GM12872 (cell line): ENCODE measurements at regions not wholly inside any gene's neighbourhood (a gene's known extent, or its start where the extent isn't known, plus 50 kb on each side); places are given as distances from the start of the nearest gene placed in this dataset.

Source experiments
- TF ChIP-seq, protein P1 (sequence below): IDR thresholded peaks from 3 replicates; pipeline ENCODE4 v1.5.1; 2011; ENCODE audit warnings: low read depth, mild to moderate bottlenecking, low read length, moderate library complexity; ENCODE audit not compliant: insufficient read depth

DNA sequence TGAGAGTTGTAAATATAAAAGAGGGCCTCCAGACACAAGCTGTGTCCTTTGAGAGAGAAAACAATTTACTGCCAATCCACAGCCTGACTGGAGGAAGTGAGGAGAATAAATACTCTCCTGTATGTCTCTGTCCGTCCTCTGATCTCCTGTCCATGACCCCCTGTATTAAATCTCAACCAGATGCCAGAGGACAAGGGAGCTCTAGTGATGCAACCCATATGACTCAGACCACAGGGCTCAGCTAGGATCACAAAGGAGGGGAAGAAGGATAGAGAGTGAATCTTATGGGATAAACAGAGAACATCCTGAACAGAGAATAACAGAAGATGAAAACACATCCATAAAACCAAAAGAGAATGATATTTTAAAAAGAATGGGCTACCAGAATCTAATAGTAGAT, 482.6 kb downstream of the PLOD2 start:
- TF ChIP-seq, protein P1, sequence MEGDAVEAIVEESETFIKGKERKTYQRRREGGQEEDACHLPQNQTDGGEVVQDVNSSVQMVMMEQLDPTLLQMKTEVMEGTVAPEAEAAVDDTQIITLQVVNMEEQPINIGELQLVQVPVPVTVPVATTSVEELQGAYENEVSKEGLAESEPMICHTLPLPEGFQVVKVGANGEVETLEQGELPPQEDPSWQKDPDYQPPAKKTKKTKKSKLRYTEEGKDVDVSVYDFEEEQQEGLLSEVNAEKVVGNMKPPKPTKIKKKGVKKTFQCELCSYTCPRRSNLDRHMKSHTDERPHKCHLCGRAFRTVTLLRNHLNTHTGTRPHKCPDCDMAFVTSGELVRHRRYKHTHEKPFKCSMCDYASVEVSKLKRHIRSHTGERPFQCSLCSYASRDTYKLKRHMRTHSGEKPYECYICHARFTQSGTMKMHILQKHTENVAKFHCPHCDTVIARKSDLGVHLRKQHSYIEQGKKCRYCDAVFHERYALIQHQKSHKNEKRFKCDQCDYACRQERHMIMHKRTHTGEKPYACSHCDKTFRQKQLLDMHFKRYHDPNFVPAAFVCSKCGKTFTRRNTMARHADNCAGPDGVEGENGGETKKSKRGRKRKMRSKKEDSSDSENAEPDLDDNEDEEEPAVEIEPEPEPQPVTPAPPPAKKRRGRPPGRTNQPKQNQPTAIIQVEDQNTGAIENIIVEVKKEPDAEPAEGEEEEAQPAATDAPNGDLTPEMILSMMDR: no peak

DNA sequence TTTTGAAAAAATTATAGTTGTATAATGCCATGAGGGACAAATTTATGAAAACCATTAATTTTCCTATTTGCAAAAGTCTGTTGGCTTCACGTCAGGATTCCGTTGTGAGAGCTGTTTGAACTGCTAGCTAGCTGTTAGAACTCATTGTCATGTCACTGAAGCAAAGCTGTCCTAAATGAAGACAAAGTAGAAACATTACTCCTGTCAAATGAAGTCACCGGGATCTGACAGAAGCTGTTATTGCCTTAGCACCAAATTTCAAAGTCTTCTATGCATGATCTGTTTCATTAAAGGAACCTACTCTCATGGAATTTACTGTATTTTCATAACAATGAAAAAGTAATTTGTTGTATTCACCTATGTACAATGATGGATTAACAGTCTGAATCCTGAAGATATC, 479.8 kb downstream of the PLOD2 start:
- TF ChIP-seq, protein P1: no peak

DNA sequence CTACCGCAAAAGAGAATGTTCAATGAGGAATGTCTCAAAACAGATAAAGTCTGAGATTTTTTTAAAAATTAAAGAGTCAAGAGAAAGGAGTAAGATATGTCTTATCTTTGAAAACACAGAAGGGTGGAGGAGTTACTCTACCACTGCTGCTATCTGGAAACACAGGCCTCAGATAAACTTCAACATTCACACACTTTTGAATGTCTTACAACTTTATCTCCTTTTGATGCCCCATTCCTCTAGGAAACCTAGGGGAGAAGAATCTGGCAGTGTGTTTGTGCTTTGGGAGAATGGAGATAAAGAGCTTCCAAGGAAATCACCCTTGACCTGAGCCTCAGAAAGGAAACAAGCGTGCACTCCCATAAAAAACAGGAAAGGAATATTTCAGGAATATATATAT, 468.2 kb downstream of the PLOD2 start:
- TF ChIP-seq, protein P1: no peak

DNA sequence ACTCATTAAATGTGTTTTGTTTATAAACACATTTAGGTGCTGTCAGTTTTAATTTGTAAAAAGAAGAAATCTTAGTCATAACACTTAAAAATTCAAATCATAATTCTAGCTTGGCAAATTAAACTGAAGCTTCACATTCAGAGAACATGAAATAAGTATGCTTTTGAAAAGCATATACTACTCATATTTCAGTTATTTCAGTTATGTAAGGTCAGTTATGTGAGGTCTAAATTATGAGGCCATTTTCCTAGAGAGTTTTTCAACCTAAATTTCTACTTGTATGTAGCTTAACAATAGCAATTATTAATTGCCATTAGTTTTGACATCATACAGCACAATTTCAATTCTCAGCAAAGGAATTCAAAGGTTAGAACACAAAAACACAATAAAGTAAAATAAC, 465.0 kb downstream of the PLOD2 start:
- TF ChIP-seq, protein P1: no peak

DNA sequence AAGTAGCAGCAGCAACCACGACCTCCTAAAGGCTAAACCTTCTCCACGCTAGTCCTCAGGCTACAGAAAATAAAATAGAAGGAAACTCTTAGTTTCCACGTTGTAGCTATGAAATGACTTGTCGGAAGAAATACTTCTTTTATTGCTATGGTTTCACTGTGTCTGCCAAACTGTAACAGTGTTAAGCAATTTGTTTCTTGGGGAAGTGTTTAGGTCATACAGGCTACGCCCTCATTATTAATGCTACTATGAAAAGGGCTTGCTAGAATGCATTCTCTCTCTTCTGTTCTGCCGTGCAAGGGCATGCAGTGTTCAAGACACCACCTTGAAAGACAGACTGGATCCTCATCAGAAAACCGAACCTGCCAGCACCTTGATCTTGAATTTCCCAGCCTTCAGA, 462.7 kb downstream of the PLOD2 start:
- TF ChIP-seq, protein P1: no peak

DNA sequence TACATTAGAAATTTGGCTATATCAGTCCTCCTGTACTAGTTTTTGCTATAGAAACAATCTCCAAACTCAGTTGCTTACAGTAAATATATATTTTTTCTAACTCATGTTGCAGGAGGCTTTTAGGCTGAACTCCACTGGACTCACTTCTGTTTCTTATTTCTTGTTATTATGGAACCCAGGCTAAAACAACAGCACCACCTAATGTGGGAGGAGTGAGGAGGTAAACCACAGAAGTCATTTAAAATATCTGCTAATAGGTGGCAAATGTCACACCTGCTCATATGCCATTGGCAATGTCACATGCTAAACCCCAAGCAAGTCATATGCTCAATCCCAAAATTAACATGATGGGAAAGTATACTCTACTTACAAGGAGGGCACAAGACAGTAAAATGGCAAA, 462.2 kb downstream of the PLOD2 start:
- TF ChIP-seq, protein P1: no peak

DNA sequence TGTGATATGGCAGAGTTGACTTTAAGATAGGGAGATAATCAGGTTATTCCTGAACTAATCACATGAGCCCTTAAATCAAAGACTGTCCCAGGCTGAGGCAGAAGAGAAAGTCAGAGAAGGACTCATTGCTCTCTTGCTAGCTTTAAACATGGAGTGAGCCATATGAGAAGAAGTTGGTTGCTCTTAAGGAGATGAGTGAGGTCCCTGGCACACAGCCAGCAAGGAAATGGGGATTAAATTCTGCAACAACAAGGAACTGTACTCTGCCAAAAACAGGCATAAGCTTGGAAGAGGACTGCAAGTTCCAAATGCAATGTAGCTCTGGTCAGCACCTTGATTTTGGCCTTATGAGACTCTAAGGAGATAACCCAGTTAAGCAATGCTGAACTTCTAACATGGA, 457.0 kb downstream of the PLOD2 start:
- TF ChIP-seq, protein P1: no peak

DNA sequence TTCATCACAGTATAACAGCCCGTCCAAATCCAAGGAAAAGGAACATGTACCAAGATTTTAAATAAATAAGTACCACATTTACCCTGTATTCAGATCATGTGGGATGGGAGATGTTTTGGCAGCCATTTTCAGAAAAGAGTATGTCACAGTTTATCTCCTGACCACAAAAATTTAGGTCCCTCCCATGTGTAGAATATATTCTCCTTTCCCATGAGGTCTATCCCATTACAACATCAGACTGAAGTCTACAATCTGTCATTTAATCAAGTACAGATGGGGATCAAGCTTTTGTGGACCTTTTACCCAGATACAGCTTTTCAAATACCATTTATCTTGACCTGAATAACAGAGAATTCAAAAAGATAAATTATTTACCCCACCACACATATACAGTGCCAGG, 444.5 kb downstream of the PLOD2 start:
- TF ChIP-seq, protein P1: no peak
